Anterior cingulate cortex (tissue), 58 donors: ENCODE measurements at regions not wholly inside any gene's neighbourhood (a gene's known extent, or its start where the extent isn't known, plus 50 kb on each side); places are given as distances from the start of the nearest gene placed in this dataset.

ENCODE experiments used
- DNase-seq, 58 donors: peaks; one replicate each; lab custom pipeline; 2025; lab: John Stamatoyannopoulos, UW

- no peak for DNase-seq
Observed at GRCh38 chr19:30146346-30146745, 204.3 kb downstream of the URI1 start.

GRCh38 chr19:30148039-30148790 is 206.2 kb downstream of the URI1 start:
- DNase-seq, result no peak

- no peak for DNase-seq
Observed at GRCh38 chr19:30148803-30149202, 206.8 kb downstream of the URI1 start.

DNA sequence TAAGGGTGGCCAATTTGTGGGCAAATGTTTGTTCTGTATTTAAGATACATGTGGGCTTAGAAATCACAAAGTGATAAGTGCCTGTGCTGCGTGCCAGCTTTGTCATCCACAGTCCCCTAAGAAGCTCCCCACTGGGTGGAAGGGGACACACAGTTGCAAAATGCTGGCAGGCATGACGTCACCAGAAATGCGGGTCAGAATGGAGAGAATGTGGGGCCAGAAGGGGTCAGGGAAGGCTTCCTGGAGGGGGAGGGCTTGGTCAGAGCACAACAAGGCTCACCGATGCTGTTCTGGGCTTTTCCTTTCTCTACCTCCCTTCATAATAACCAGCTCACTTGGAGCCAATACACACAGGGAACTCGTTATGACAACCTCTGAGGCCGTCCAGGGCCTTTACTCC is 207.3 kb downstream of the URI1 start:
- no peak for DNase-seq

DNA sequence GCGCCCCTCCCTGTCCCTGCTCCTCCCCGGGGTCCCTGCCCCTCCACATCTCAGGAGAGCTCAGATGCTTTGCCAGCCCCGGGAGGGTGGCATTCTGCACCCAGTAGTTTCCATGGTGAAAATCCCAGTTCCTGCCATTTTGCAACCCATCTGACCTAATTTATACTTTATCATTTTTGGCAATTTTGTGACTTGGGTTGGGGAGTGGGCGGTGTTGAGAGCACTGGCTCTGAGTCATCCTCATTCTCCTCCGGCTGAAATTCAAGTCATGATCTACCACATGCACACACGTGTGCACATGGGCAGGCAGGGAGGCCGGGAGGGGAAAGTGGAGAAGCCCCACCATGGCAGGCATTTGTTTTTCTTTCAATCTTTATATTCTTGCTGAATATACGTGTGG is 208.6 kb downstream of the URI1 start:
- peak in 1 of 58 donors; percentile 28 for DNase-seq

DNA sequence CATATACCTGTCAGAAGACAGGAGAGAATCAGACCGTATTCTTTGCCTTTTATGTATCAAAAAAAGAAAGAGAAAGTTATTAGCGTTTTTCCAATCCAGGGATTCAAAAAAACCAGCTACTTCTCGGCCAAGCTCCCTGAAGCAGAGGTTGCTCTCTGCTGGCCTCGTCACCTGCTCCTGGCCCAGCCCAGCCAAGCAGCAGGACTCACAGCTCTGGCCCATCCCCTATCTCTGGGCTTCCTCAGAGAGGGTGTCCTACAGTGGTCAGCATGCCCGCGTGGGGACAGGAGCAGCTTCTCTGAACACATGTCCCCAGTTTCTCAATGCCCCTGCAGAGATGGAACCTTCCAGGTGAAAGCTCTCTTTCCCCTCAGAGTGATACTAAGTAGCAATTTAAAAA is 209.0 kb downstream of the URI1 start:
- no peak for DNase-seq

GRCh38 chr19:30152510-30153291 is 210.7 kb downstream of the URI1 start:
- no peak for DNase-seq

DNA sequence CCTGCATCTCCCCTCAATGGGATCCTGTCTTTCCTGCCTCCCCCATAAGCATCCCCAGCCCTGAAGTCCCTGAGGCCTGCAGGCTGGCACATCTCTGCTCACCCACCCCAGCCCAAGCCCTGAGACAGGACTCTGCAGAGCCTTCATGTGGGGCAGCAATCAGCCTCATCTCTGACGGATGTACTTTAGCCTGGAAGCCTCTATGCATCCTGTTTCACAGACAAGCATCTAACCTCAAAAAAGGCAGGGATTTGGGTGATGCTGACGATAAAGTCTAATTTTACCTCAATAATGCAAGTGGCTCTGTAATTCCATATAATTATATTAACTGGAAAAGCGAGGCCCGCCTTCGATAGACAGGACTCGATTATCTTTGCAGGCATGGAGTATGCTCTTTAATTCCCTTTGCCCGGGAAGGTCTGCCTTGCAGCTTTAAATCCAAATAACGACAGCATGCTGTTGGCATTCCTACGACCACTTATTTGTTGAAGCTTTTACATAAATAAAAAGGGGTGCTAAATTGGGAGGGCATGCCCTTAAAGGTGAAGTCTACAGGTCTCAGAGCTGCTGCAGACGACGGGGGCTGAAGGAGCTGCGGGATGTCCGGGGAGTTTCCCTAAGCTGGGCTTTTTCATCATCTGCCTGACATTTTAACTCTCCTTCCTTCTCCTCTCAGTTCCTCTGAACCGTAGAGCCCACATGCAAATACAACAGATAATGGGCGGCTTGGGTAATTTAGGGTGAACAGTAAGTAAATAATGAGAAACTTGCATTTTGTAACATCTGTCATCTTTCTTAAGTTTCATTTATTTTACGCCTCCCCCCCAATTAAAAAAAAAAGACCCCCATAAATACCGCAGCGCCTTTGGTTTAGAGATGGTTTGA is 211.5 kb downstream of the URI1 start:
- DNase-seq, result no peak

DNA sequence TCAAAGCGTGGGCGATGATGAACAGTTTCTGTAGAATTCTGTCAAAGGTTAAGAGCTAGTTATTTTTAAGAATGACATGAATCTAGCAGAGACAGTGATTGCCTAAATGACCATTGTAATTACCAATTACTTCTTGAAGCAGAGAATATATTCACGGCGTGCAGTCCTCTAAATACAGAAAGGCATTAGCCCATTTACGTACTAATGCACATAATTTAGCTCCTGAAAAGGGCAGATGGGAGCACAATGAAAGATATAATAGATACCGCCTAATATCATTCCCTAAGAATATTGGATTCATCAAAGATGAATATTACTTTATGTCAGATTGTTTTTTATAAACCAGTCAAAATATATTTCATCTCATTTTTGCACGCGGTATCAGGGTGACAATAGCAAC is 212.4 kb downstream of the URI1 start:
- DNase-seq, result no peak

DNA sequence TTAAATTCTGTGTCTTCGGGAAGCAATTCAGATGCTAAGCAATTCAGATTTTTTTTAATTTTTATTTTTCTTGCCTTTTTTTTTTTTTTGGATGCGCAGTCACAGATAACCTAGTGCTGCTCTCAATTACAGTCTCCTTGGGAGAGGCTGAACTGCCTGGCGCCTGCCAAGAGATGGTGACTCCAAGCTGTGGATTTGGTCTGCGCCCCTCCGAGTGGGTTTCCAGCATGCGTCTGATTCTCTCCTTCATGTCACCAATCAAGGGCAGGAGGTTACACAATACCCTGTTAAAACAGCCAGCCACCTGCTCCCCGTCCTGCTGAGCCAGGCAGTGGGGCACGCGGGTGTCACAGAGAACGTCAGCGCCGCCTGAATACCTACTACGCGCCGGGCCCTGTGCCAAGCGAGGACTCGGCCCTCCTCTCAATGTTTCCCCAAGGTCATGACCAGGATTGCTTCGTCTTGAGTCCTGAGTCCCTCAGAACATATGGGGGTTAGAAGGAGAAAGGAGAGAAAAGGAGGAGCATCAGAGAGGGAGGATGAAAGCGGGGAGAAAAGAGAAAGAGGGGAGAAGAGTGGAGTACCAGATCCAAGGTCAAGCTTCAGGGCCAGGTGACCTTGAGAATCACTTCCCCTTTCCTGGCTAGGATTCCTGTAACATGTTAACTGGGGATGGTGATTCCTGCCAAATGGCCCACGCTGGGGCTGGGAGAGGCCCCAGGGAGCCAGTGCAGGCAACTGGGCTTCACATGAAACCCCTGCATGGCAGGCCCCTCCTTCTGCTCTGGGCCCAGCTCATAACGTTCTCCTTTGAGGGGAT is 213.6 kb downstream of the URI1 start:
- no peak for DNase-seq

DNA sequence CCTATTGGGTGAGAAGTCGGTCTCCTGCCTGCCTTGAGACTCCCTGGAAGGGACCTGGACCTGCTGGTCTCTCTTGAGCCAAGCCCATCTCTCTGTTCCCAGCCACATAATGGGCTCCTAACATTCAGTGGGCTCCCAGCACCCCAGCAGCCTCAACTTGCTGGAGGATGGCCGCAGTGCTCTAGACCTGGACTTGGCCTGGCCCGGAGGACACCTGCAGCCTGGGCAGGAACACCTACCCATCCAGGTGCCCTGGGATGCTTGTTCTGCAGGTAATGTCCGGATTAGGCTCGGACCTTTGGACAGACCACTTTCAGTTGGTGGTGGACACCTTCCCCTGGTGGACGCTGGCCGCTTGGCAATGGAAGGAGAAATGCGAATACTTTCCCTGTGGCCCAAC is 214.6 kb downstream of the URI1 start:
- DNase-seq, result no peak

DNA sequence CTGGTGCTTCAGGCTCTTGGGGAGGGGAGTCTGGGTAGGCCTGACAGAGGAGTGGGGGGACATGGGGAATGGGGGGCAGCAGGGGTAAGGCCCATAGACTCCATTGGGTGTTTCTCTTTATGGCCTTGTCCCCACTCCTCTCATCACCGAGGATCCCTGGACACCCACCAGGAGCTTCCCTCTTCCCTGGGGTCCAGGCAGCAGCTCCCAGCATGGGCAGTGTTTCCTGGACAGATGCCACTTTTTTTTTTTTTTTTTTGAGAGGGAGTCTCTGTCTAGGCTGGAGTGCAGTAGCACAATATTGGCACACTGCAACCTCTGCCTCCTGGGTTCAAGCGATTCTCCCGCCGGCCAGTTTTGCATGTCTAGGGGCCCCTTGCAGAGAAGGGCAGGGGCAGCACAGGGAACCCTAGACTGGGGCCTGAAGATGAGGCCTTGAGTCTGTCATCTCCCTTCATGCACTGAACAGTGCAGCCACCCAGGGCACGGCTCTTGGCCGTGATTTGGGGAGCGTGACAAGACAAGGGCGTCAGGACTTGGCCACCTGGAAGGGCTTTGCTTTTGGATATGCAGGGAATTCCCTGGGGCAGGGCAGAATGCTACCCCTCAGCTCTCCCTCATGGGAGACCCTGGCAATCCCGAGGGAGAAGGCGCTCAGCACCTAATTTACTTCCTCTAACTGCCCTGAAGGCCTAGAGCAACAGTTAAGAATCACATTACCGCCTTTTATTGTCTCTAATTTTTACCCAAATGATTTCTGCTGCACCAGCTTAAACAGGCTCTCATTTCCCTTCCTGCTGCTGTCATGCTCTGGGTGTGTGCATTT is 213.9 kb upstream of the ZNF536 start:
- no peak for DNase-seq

- DNase-seq, result no peak
Observed at GRCh38 chr19:30158893-30159245, 213.3 kb upstream of the ZNF536 start.

- no peak for DNase-seq
Observed at GRCh38 chr19:30159636-30160035, 212.5 kb upstream of the ZNF536 start.

DNA sequence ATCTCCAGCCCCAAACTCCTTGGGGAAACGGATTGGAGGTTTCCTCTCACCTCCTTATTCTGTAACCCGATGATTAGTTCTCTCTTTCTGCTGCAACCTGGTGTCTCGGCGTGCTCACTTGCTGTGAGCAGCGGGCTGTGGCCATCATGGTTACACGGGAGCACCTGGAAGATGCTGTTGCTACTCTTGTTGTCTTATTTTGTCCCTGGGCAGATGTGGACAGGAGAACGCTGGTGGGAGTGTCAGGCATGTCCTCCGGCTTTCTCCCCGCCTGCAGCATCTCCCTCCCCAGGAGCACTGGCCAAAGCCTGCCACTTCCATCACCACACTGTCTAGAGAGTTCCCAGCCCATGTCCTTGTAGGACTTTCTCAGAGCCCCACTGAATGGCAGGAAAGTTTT is 211.8 kb upstream of the ZNF536 start:
- DNase-seq, result no peak

GRCh38 chr19:30161021-30161655 is 211.0 kb upstream of the ZNF536 start:
- DNase-seq, result no peak

GRCh38 chr19:30161770-30162169 is 210.4 kb upstream of the ZNF536 start:
- no peak for DNase-seq

- no peak for DNase-seq
Observed at GRCh38 chr19:30162718-30163117, 209.5 kb upstream of the ZNF536 start.

GRCh38 chr19:30163663-30164062 is 208.5 kb upstream of the ZNF536 start:
- no peak for DNase-seq
